GM18873 (cell line): ENCODE measurements at regions not wholly inside any gene's neighbourhood (a gene's known extent, or its start where the extent isn't known, plus 50 kb on each side); places are given as distances from the start of the nearest gene placed in this dataset.
A peak's percentile ranks its signal among the peaks of the same experiment; 100 is the strongest.

Experiments used
- ATAC-seq: cut with Tn5 transposase; IDR thresholded peaks from one replicate; pipeline ENCODE4 v1.9.1; 2021; ENCODE audit warnings: mild to moderate bottlenecking, moderate library complexity, moderate number of reproducible peaks; ENCODE audit not compliant: unreplicated experiment, low FRiP score

DNA sequence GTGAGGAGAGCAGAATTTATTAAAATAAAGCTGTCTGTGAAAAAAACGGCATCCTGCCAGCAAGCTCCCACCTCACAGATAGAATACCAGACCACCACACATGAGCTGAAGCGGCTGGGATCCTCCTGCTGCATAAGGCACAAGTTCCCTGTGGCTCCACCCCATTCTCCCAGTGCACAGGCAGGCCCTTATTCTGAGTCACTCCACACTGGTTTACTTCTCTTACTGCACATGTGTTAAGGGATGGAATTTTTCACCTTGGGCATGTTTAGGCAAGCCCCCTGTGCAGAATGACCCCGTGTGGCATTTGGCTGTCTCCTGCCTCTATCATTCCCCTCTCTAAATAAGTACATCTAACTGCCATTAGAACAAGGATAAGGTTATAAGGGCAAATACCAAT, 115.0 kb upstream of the ELAVL2 start:
- ATAC-seq, result no peak

GRCh38 chr9:23938908-23939307, 112.9 kb upstream of the ELAVL2 start:
- no peak for ATAC-seq

DNA sequence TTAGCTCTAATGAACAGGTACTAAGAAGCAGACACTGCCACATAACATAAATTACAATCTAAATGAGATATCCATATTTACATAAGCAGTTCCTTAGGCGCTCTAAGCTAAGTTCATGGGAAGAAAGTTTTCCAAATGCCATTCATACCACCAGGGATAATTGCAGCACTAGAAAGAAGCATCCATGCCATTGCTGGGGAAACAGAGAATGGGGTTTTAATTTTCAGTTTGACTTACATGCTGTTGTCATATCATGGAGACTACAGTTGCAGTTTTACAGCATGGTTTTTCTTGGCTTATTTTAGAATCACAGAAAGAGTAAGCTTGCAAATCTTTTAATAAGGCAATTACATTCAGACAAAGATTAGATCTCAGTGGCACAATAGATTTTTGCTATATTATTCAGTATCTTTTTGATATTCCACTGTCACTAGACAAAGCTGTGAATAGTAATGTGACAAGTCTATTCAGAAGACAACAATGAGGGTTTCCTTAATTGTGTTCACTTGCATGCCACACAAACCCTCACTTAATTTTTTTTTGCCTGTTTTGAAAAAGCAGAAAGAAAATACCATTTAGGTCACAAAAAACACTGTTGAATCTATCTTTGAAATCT, 108.4 kb upstream of the ELAVL2 start:
- no peak for ATAC-seq

DNA sequence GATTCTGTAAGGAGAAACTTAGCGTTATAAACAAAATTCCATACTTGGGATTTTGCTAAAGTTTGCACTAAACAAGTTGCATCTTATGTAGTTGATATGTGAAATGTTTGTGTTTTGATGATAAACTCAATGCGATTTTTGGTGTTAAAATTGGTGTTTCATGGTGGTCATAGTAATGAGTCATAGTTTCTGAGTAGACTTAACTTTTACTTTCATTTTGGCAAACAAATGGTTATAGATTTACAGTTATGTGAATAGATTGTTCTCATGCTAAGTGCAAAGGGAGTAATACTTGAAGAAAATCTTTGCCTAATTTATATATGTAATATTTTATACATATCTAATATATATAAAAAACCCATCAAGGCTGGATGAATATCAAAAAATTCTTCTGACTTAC, 107.3 kb upstream of the ELAVL2 start:
- ATAC-seq, result no peak

DNA sequence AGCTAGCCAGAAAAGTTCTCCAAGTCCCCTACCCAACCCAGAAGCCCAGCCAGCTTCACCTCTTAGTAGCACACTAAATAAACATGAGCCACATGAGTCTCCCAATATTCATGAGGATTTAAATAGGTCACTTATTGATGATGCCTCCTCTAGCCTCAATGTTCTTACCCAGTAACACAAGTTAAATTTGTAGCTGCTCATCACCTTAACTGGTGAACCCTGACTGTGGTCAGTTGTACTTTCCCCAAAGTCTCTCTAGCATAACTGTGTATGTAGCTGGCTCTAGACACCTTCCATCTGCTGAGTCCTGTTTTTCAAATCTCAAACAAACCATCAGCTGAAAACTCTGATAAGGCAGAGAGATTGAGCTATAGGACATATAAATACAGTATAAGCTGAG, 100.3 kb upstream of the ELAVL2 start:
- peak; percentile 64 for ATAC-seq

- ATAC-seq, result no peak
These were observed 88.5 kb upstream of the ELAVL2 start for GRCh38 chr9:23914431-23915003.

GRCh38 chr9:23907343-23907742, 81.3 kb upstream of the ELAVL2 start:
- no peak for ATAC-seq

DNA sequence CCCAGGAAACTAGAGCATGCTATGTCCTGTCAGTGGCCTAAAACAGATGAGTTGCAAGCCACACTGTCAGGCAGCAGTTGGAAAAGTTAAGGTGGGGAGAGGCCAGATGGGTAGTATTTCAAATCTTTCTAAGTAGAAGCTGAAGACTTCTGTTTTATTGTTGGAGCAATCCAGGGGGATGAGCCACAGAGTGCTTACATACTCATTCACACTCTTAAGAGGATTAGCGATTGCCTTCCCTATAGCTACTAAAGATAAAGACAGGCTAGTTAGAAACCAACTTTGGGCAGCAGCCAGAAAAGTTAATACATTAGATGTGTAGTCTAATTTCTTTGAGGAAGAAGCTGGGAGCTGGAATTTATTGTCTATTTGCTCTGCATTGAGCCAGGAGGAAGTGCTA, 61.7 kb upstream of the ELAVL2 start:
- no peak for ATAC-seq
